WTC11 (cell line): ENCODE measurements at regions not wholly inside any gene's neighbourhood (a gene's known extent, or its start where the extent isn't known, plus 50 kb on each side); places are given as distances from the start of the nearest gene placed in this dataset.

ENCODE experiments used
- ATAC-seq: fragments of 200-7000 bp; cut with Tn5 transposase; 2 replicates; pipeline ENCODE4 v1.10.0; 2021; ENCODE audit warnings: mild to moderate bottlenecking, moderate library complexity
- CTCF ChIA-PET: fragments of 300-600 bp; sonication (Branson Sonifier 250); formaldehyde crosslinking; loops from one replicate; lab custom pipeline; 2021; ENCODE audit warnings: antibody characterized with exemption; lab: Charles Lee
- POLR2A ChIA-PET: fragments of 350-600 bp; sonication (Branson Sonifier 250); formaldehyde crosslinking; loops from one replicate; lab custom pipeline; 2021; ENCODE audit warnings: antibody characterized with exemption; lab: Charles Lee
- DNase-seq: peaks from one replicate; pipeline ENCODE4 v3.0.0; 2021; ENCODE audit warnings: low spot score
- H3K27ac Mint-ChIP-seq: 2 replicates; pipeline ENCODE4 v1.8.0; 2021; ENCODE audit warnings: mixed read lengths
- H3K27me3 Mint-ChIP-seq: 2 replicates; pipeline ENCODE4 v1.8.0; 2021; ENCODE audit warnings: low read depth, mild to moderate bottlenecking, moderate library complexity, mixed read lengths
- H3K36me3 Mint-ChIP-seq: 2 replicates; pipeline ENCODE4 v1.8.0; 2021; ENCODE audit warnings: mixed read lengths
- H3K4me1 Mint-ChIP-seq: 2 replicates; pipeline ENCODE4 v1.8.0; 2022; ENCODE audit warnings: mixed read lengths
- H3K4me3 Mint-ChIP-seq: 2 replicates; pipeline ENCODE4 v1.8.0; 2021; ENCODE audit warnings: mild to moderate bottlenecking, moderate library complexity, mixed read lengths
- H3K9me3 Mint-ChIP-seq: 2 replicates; pipeline ENCODE4 v1.8.0; 2021; ENCODE audit warnings: mixed read lengths
- ELF4 ChIP-seq: sonication (generic); formaldehyde crosslinking; IDR thresholded peaks from 2 replicates; pipeline ENCODE4 v1.8.1; 2022; ENCODE audit warnings: low read depth, mild to moderate bottlenecking, moderate library complexity, missing genetic modification reagents
- JAZF1 ChIP-seq: fragments of 250-450 bp; sonication (Bioruptor Pico); IDR thresholded peaks from 2 replicates; pipeline ENCODE4 v1.9.0; 2021; ENCODE audit warnings: moderate library complexity, mild to moderate bottlenecking, inconsistent platforms
- KAT7 ChIP-seq: sonication (generic); formaldehyde crosslinking; IDR thresholded peaks from 2 replicates; pipeline ENCODE4 v1.8.1; 2023; ENCODE audit warnings: missing genetic modification reagents, mild to moderate bottlenecking, borderline replicate concordance
- NFATC4 ChIP-seq: fragments of 250-450 bp; sonication (Bioruptor Pico); IDR thresholded peaks from 2 replicates; pipeline ENCODE4 v1.9.0; 2021; ENCODE audit warnings: mild to moderate bottlenecking
- NFYB ChIP-seq: sonication (generic); formaldehyde crosslinking; conservative IDR thresholded peaks from 2 replicates; pipeline ENCODE4 v1.8.0; 2022; ENCODE audit warnings: low read depth, missing genetic modification reagents
- NR1H2 ChIP-seq: sonication (generic); formaldehyde crosslinking; IDR thresholded peaks from 2 replicates; pipeline ENCODE4 v1.9.0; 2021; ENCODE audit warnings: mild to moderate bottlenecking, moderate library complexity, missing genetic modification reagents
- PRRX2 ChIP-seq: fragments of 250-450 bp; sonication (Bioruptor Pico); IDR thresholded peaks from 2 replicates; pipeline ENCODE4 v1.8.0; 2021; ENCODE audit warnings: mild to moderate bottlenecking
- SMAD4 ChIP-seq: sonication (generic); formaldehyde crosslinking; IDR thresholded peaks from 2 replicates; pipeline ENCODE4 v1.8.0; 2022; ENCODE audit warnings: mild to moderate bottlenecking, missing genetic modification reagents
- ZBTB21 ChIP-seq: sonication (generic); formaldehyde crosslinking; IDR thresholded peaks from 2 replicates; pipeline ENCODE4 v1.8.1; 2023; ENCODE audit warnings: mild to moderate bottlenecking, missing genetic modification reagents, borderline replicate concordance
- ZNF263 ChIP-seq: sonication (generic); formaldehyde crosslinking; IDR thresholded peaks from 2 replicates; pipeline ENCODE4 v1.8.1; 2022; ENCODE audit warnings: low read depth, mild to moderate bottlenecking, moderate library complexity, missing genetic modification reagents
- ZNF416 ChIP-seq: fragments of 250-450 bp; sonication (Bioruptor Pico); IDR thresholded peaks from 2 replicates; pipeline ENCODE4 v1.9.0; 2021; ENCODE audit warnings: mild to moderate bottlenecking, inconsistent platforms
- TF ChIP-seq, protein P1 (sequence below): fragments of 250-450 bp; sonication (Bioruptor Pico); IDR thresholded peaks from 2 replicates; pipeline ENCODE4 v1.9.0; 2021; ENCODE audit warnings: mild to moderate bottlenecking
- TF ChIP-seq, protein P2 (sequence below): sonication (generic); formaldehyde crosslinking; IDR thresholded peaks from 2 replicates; pipeline ENCODE4 v1.8.0; 2023; ENCODE audit warnings: mild to moderate bottlenecking, missing genetic modification reagents
- TF ChIP-seq, protein P3 (sequence below): sonication (generic); formaldehyde crosslinking; IDR thresholded peaks from 2 replicates; pipeline ENCODE4 v1.8.0; 2022; ENCODE audit warnings: mild to moderate bottlenecking, missing genetic modification reagents
- TF ChIP-seq, protein P4 (sequence below): sonication (generic); formaldehyde crosslinking; conservative IDR thresholded peaks from 2 replicates; pipeline ENCODE4 v1.8.1; 2023; ENCODE audit warnings: mild to moderate bottlenecking, low read depth, missing genetic modification reagents, moderate library complexity
- TF ChIP-seq, protein P5 (sequence below): sonication (generic); formaldehyde crosslinking; IDR thresholded peaks from 2 replicates; pipeline ENCODE4 v1.8.0; 2022; ENCODE audit warnings: mild to moderate bottlenecking, missing genetic modification reagents
- TF ChIP-seq, protein P6 (sequence below): sonication (generic); formaldehyde crosslinking; IDR thresholded peaks from 2 replicates; pipeline ENCODE4 v1.8.1; 2023; ENCODE audit warnings: mild to moderate bottlenecking, missing genetic modification reagents, moderate library complexity

- Mint-ChIP-seq H3K4me3 (no peak overlapping the region), H3K9me3 (no peaks in the 10 kb centered on the region), H3K4me1 (no peaks in the 10 kb centered on the region), H3K27me3 (no peaks in the 10 kb centered on the region; the same call in 1 of the 2 replicates), H3K36me3 (no peaks in the 10 kb centered on the region), H3K27ac (no peak overlapping the region)
- ChIA-PET CTCF (interaction anchor here (1.3 kb wide), 1 partner anchor 304 kb away, joined by 3 read pairs; no protein-coding TSS in a partner anchor), POLR2A (no interaction called here)
- TF ChIP-seq NR1H2 (CRISPR knock-in tag) (no peak), NFYB (CRISPR knock-in tag) (no peak), ELF4 (CRISPR knock-in tag) (no peak), PRRX2 (CRISPR knock-in tag) (no peak), KAT7 (CRISPR knock-in tag) (no peak), NFATC4 (CRISPR knock-in tag) (no peak), SMAD4 (CRISPR knock-in tag) (no peak), ZNF416 (no peak), ZBTB21 (no peak), JAZF1 (CRISPR knock-in tag) (no peak), ZNF263 (CRISPR knock-in tag) (no peak)
- TF ChIP-seq, protein P1, sequence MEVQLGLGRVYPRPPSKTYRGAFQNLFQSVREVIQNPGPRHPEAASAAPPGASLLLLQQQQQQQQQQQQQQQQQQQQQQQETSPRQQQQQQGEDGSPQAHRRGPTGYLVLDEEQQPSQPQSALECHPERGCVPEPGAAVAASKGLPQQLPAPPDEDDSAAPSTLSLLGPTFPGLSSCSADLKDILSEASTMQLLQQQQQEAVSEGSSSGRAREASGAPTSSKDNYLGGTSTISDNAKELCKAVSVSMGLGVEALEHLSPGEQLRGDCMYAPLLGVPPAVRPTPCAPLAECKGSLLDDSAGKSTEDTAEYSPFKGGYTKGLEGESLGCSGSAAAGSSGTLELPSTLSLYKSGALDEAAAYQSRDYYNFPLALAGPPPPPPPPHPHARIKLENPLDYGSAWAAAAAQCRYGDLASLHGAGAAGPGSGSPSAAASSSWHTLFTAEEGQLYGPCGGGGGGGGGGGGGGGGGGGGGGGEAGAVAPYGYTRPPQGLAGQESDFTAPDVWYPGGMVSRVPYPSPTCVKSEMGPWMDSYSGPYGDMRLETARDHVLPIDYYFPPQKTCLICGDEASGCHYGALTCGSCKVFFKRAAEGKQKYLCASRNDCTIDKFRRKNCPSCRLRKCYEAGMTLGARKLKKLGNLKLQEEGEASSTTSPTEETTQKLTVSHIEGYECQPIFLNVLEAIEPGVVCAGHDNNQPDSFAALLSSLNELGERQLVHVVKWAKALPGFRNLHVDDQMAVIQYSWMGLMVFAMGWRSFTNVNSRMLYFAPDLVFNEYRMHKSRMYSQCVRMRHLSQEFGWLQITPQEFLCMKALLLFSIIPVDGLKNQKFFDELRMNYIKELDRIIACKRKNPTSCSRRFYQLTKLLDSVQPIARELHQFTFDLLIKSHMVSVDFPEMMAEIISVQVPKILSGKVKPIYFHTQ: no peak
- TF ChIP-seq, protein P2, sequence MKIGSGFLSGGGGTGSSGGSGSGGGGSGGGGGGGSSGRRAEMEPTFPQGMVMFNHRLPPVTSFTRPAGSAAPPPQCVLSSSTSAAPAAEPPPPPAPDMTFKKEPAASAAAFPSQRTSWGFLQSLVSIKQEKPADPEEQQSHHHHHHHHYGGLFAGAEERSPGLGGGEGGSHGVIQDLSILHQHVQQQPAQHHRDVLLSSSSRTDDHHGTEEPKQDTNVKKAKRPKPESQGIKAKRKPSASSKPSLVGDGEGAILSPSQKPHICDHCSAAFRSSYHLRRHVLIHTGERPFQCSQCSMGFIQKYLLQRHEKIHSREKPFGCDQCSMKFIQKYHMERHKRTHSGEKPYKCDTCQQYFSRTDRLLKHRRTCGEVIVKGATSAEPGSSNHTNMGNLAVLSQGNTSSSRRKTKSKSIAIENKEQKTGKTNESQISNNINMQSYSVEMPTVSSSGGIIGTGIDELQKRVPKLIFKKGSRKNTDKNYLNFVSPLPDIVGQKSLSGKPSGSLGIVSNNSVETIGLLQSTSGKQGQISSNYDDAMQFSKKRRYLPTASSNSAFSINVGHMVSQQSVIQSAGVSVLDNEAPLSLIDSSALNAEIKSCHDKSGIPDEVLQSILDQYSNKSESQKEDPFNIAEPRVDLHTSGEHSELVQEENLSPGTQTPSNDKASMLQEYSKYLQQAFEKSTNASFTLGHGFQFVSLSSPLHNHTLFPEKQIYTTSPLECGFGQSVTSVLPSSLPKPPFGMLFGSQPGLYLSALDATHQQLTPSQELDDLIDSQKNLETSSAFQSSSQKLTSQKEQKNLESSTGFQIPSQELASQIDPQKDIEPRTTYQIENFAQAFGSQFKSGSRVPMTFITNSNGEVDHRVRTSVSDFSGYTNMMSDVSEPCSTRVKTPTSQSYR: no peak
- TF ChIP-seq, protein P3, sequence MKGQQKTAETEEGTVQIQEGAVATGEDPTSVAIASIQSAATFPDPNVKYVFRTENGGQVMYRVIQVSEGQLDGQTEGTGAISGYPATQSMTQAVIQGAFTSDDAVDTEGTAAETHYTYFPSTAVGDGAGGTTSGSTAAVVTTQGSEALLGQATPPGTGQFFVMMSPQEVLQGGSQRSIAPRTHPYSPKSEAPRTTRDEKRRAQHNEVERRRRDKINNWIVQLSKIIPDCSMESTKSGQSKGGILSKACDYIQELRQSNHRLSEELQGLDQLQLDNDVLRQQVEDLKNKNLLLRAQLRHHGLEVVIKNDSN (CRISPR knock-in tag): no peak
- TF ChIP-seq, protein P4, sequence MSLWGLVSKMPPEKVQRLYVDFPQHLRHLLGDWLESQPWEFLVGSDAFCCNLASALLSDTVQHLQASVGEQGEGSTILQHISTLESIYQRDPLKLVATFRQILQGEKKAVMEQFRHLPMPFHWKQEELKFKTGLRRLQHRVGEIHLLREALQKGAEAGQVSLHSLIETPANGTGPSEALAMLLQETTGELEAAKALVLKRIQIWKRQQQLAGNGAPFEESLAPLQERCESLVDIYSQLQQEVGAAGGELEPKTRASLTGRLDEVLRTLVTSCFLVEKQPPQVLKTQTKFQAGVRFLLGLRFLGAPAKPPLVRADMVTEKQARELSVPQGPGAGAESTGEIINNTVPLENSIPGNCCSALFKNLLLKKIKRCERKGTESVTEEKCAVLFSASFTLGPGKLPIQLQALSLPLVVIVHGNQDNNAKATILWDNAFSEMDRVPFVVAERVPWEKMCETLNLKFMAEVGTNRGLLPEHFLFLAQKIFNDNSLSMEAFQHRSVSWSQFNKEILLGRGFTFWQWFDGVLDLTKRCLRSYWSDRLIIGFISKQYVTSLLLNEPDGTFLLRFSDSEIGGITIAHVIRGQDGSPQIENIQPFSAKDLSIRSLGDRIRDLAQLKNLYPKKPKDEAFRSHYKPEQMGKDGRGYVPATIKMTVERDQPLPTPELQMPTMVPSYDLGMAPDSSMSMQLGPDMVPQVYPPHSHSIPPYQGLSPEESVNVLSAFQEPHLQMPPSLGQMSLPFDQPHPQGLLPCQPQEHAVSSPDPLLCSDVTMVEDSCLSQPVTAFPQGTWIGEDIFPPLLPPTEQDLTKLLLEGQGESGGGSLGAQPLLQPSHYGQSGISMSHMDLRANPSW (CRISPR knock-in tag): no peak
- TF ChIP-seq, protein P5, sequence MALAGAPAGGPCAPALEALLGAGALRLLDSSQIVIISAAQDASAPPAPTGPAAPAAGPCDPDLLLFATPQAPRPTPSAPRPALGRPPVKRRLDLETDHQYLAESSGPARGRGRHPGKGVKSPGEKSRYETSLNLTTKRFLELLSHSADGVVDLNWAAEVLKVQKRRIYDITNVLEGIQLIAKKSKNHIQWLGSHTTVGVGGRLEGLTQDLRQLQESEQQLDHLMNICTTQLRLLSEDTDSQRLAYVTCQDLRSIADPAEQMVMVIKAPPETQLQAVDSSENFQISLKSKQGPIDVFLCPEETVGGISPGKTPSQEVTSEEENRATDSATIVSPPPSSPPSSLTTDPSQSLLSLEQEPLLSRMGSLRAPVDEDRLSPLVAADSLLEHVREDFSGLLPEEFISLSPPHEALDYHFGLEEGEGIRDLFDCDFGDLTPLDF: no peak
- TF ChIP-seq, protein P6, sequence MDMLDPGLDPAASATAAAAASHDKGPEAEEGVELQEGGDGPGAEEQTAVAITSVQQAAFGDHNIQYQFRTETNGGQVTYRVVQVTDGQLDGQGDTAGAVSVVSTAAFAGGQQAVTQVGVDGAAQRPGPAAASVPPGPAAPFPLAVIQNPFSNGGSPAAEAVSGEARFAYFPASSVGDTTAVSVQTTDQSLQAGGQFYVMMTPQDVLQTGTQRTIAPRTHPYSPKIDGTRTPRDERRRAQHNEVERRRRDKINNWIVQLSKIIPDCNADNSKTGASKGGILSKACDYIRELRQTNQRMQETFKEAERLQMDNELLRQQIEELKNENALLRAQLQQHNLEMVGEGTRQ: no peak
- ATAC-seq: no peak
- no peak for DNase-seq
Observed at GRCh38 chr5:88085462-88085861, 183.2 kb downstream of the TMEM161B start.
